GM23248 (cell line): ENCODE measurements at regions not wholly inside any gene's neighbourhood (a gene's known extent, or its start where the extent isn't known, plus 50 kb on each side); places are given as distances from the start of the nearest gene placed in this dataset.

ENCODE experiments used
- EZH2 ChIP-seq: fragments of 200-600 bp; sonication (generic); IDR thresholded peaks from 2 replicates; pipeline ENCODE4 v1.6.1; 2018; ENCODE audit warnings: antibody characterized with exemption, mild to moderate bottlenecking; ENCODE audit not compliant: insufficient read depth, poor library complexity, severe bottlenecking
- EZH2phosphoT487 ChIP-seq: fragments of 200-600 bp; sonication (generic); IDR thresholded peaks from 2 replicates; pipeline ENCODE4 v1.6.1; 2018; ENCODE audit warnings: antibody characterized with exemption, moderate library complexity, mild to moderate bottlenecking, low read depth; ENCODE audit not compliant: insufficient read depth

DNA sequence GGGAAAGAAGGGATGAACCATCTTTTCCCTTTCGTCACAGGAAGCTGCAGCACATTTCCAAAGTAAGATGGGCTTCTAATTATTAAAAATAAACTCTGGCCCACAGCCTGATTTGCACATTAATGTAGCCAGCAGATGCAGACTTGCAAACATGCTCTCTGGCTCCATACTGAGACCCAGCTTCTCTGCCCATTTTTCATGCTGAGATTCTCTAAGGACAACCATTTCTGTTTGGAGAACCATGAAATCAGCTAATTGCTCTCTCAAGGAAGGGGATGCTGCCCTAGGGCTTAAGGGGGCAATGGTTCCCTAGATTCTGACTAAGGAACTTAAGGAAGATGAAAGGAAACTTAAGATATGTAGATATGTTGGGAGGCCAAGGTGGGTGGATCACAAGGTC is 63.0 kb upstream of the CES5A start:
- TF ChIP-seq EZH2 (no peak), EZH2phosphoT487 (no peak)
